Osteoblast (primary cell): ENCODE measurements at regions not wholly inside any gene's neighbourhood (a gene's known extent, or its start where the extent isn't known, plus 50 kb on each side); places are given as distances from the start of the nearest gene placed in this dataset.
A peak's percentile ranks its signal among the peaks of the same experiment; 100 is the strongest.

ENCODE experiments used
- DNase-seq: peaks from one replicate; pipeline ENCODE4 v3.0.0; 2011; ENCODE audit warnings: low spot score, mixed read lengths; ENCODE audit not compliant: insufficient read length; ENCODE audit errors: missing footprints
- H2AFZ ChIP-seq: 2 replicates; pipeline ENCODE4 v1.6.0; 2011; ENCODE audit warnings: mild to moderate bottlenecking, low read length
- H3K27ac ChIP-seq: 2 replicates; pipeline ENCODE4 v1.5.1; 2011; ENCODE audit warnings: mild to moderate bottlenecking, low read depth, low read length, moderate library complexity
- H3K27me3 ChIP-seq: 2 replicates; pipeline ENCODE4 v1.6.0; 2012; ENCODE audit warnings: mild to moderate bottlenecking, control low read depth, inconsistent platforms, low read length, moderate library complexity; ENCODE audit not compliant: insufficient read depth
- H3K36me3 ChIP-seq: 2 replicates; pipeline ENCODE4 v1.5.1; 2011; ENCODE audit warnings: mild to moderate bottlenecking, low read length, control low read depth, moderate library complexity; ENCODE audit not compliant: insufficient read depth
- H3K4me1 ChIP-seq: 2 replicates; pipeline ENCODE4 v1.5.1; 2011; ENCODE audit warnings: mild to moderate bottlenecking, low read length, control low read depth, moderate library complexity; ENCODE audit not compliant: insufficient read depth
- H3K4me2 ChIP-seq: 2 replicates; pipeline ENCODE4 v1.6.0; 2011; ENCODE audit warnings: mild to moderate bottlenecking, low read length; ENCODE audit not compliant: insufficient read depth
- H3K4me3 ChIP-seq: fragments of 200-600 bp; sonication (generic); 3 replicates; pipeline ENCODE4 v1.5.1; 2012; ENCODE audit warnings: mild to moderate bottlenecking, low read length, inconsistent platforms; ENCODE audit not compliant: insufficient read depth
- H3K79me2 ChIP-seq: 2 replicates; pipeline ENCODE4 v1.6.0; 2012; ENCODE audit warnings: mild to moderate bottlenecking, low read length, control low read depth, inconsistent platforms; ENCODE audit not compliant: insufficient read depth
- H3K9me3 ChIP-seq: 2 replicates; pipeline ENCODE4 v1.5.1; 2011; ENCODE audit warnings: low read depth, low read length, control low read depth
- H4K20me1 ChIP-seq: 2 replicates; pipeline ENCODE4 v1.6.0; 2012; ENCODE audit warnings: mild to moderate bottlenecking, low read length, control low read depth; ENCODE audit not compliant: insufficient read depth
- TF ChIP-seq, protein P1 (sequence below): IDR thresholded peaks from 2 replicates; pipeline ENCODE4 v1.5.1; 2011; ENCODE audit warnings: mild to moderate bottlenecking, low read depth, low read length, moderate library complexity; ENCODE audit errors: extremely low read depth

DNA sequence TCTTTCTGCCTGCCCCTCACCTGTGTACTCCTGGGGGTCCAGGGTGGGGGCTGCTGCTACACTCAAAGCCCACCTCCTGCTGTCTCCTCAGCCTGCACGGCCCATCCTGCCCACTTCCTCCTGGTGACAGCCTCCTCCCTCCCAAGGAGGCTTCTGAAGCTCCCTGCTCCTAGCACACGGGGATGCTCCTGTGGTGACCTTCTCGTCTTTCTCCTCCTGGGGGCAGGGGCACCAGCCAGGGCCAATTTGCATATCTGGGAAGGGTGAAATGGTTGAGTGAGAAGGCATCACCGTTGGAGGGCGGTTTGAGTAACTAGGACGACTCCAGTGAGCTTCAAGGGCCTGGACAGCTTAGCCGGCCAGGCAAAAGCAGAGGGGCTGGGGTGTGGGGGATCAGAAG lies 51.9 kb upstream of the COL5A1 start:
- H3K4me1 ChIP-seq = peaks cover 41% of the 10 kb centered on the region
- TF ChIP-seq, protein P1, sequence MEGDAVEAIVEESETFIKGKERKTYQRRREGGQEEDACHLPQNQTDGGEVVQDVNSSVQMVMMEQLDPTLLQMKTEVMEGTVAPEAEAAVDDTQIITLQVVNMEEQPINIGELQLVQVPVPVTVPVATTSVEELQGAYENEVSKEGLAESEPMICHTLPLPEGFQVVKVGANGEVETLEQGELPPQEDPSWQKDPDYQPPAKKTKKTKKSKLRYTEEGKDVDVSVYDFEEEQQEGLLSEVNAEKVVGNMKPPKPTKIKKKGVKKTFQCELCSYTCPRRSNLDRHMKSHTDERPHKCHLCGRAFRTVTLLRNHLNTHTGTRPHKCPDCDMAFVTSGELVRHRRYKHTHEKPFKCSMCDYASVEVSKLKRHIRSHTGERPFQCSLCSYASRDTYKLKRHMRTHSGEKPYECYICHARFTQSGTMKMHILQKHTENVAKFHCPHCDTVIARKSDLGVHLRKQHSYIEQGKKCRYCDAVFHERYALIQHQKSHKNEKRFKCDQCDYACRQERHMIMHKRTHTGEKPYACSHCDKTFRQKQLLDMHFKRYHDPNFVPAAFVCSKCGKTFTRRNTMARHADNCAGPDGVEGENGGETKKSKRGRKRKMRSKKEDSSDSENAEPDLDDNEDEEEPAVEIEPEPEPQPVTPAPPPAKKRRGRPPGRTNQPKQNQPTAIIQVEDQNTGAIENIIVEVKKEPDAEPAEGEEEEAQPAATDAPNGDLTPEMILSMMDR = no peak

DNA sequence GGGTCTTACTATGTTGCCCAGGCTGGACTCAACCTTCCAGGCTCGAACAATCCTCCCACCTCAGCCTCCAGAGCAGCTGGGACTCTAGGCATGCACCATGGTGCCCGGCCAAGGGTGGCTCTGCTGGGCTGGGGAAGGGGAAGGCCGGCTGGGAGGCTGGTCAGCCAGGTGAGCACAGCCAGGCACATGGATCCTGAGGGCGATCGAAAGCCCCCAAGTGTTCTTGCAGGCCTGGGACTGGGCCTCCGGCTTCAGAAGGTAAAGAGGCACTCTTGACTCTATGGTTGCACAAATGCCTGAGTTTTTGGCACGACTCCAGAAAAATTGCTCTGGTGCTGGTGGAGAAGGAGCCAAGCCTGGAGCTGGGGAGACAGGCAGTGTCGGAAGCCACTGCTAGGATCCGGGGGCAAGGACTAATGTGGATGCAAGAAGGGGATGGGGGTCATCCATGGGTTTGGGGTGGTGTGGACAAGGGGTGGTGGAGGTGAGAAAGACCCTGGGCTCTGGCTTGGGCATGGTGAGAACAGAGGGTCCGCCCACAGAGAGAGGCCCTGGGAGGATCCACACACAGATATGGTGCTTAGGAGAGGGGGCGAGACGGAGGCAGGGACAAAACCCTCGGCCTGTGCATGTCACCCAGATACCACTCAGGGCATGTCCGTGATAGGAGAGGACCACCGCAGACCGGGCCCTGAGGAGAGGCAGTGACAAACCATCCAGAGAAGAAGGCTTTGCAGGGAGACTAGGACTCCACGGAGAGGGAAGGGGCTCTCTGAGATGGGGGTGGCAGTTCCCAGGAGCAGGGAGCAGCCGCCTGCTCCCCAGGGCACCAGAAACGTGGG lies 51.1 kb upstream of the COL5A1 start:
- Histone ChIP-seq H3K36me3 (no peaks in the 10 kb centered on the region), H2AFZ (peak overlapping the region; percentile 40), H3K79me2 (no peaks in the 10 kb centered on the region), H3K27ac (peak overlapping the region; percentile 98), H3K9me3 (no peaks in the 10 kb centered on the region), H3K27me3 (no peaks in the 10 kb centered on the region), H3K4me2 (peak overlapping the region; percentile 80), H4K20me1 (no peaks in the 10 kb centered on the region), H3K4me1 (peaks cover 41% of the 10 kb centered on the region), H3K4me3 (no peak overlapping the region)
- no peak for DNase-seq
- TF ChIP-seq, protein P1 = no peak

More for the DNA sequence above, 51.9 kb upstream of the COL5A1 start:
- Histone ChIP-seq H3K27ac (no peak overlapping the region), H3K4me2 (no peak overlapping the region), H3K36me3 (no peaks in the 10 kb centered on the region), H3K79me2 (no peaks in the 10 kb centered on the region), H3K4me3 (no peak overlapping the region), H2AFZ (no peak overlapping the region), H4K20me1 (no peaks in the 10 kb centered on the region), H3K9me3 (no peaks in the 10 kb centered on the region), H3K27me3 (no peaks in the 10 kb centered on the region)
- DNase-seq = peak; percentile 71

DNA sequence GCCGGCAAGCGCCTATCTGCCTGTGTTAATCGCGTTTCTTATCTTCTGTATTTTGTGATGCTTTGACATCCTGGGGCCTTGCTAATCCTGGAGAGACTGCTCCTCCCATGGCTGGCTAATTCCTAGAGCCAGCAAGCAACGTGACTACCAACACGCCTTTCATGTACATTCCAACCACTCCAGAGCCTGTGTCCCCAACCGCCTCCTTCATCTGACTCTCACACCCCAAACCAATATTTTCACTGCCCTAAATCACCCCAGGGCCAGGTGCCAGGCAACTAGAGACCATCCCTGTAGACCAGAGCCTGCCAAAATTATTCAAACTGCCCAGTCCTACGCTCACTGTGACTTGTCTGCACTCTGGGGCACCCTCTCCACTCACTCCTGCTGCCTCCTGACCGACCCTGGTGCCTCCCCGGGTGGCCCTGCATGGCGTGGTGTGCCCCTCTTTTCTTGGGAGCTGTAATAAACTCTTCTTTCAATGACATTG lies 50.5 kb upstream of the COL5A1 start:
- DNase-seq = peak; percentile 90
- Histone ChIP-seq H3K4me3 (peak overlapping the region; percentile 61), H3K4me1 (peaks cover 39% of the 10 kb centered on the region), H2AFZ (peak overlapping the region; percentile 40), H3K27ac (peak overlapping the region; percentile 98), H3K9me3 (no peaks in the 10 kb centered on the region), H3K36me3 (no peaks in the 10 kb centered on the region), H3K79me2 (no peaks in the 10 kb centered on the region), H3K27me3 (no peaks in the 10 kb centered on the region), H4K20me1 (no peaks in the 10 kb centered on the region), H3K4me2 (peak overlapping the region; percentile 80)
- TF ChIP-seq, protein P1 = no peak

- peak overlapping the region; percentile 98 for H3K27ac ChIP-seq
- peak overlapping the region; percentile 61 for H3K4me3 ChIP-seq
- H2AFZ ChIP-seq = peak overlapping the region; percentile 81
- no peaks in the 10 kb centered on the region for H3K79me2 ChIP-seq
- peak overlapping the region; percentile 80 for H3K4me2 ChIP-seq
- no peaks in the 10 kb centered on the region for H3K9me3 ChIP-seq
- H3K4me1 ChIP-seq = peaks cover 34% of the 10 kb centered on the region
- no peaks in the 10 kb centered on the region for H4K20me1 ChIP-seq
- H3K27me3 ChIP-seq = no peaks in the 10 kb centered on the region
- DNase-seq = peak; percentile 93
- TF ChIP-seq, protein P1 = no peak
- no peaks in the 10 kb centered on the region for H3K36me3 ChIP-seq
These were observed 50.0 kb upstream of the COL5A1 start for GRCh38 chr9:134591573-134591981.
